Activated CD8-positive, alpha-beta memory T cell treated with anti-CD3 and anti-CD28 coated beads, Interleukin-2, amount 50 U/mL, for 1 hour (primary cell): ENCODE measurements at regions not wholly inside any gene's neighbourhood (a gene's known extent, or its start where the extent isn't known, plus 50 kb on each side); places are given as distances from the start of the nearest gene placed in this dataset.
"Not testable (repeated sequence)": the region's sequence is repeated elsewhere in the genome, so short reads cannot be mapped to it uniquely, and the experiment has no call there.

Source experiments
- DNase-seq: peaks from one replicate; pipeline ENCODE4 v3.0.0-alpha.2; 2020; ENCODE audit errors: extremely low read depth

DNA sequence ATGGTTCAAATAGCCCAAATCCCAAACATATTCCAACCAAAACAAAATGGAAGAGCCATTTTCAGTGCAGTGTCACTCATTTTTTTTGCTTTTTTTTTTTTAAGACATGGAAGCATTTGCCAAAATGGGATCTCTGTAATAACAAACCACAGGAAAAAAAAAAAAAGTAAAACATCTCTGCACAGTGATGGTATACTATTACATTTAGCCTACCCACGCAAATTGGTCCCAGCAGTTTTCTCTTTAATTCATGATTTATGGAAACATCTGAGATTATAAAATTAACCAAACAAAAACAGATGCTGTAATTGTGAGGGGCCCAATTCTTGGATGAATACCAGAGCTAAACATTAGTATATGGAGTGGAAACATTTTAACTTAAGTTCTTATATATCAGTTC, 566.6 kb downstream of the ZNF608 start:
- DNase-seq: no peak

DNA sequence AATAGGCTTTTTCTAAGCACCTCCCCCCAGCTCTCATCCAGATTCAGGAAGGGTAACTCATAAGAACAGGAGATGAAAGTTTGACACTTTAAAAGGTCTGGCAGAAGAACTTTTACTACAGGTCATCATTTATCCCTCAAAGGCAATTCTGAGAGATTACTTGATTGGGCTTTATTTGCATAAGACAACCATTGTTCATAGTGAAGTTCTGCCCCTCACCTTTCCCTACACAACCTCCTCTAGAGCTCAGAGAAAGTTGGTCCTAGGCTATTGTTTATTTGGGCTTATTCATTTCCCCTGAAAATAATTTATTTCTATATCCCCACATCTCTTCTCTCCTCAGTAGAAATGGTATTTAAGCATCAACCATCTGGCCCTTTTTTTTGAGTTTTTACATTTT, 568.4 kb downstream of the ZNF608 start:
- no peak for DNase-seq

GRCh38 chr5:124176692-124177091, 569.7 kb downstream of the ZNF608 start:
- DNase-seq: no peak

- no peak for DNase-seq
Observed at GRCh38 chr5:124173386-124173785, 573.1 kb downstream of the ZNF608 start.

DNA sequence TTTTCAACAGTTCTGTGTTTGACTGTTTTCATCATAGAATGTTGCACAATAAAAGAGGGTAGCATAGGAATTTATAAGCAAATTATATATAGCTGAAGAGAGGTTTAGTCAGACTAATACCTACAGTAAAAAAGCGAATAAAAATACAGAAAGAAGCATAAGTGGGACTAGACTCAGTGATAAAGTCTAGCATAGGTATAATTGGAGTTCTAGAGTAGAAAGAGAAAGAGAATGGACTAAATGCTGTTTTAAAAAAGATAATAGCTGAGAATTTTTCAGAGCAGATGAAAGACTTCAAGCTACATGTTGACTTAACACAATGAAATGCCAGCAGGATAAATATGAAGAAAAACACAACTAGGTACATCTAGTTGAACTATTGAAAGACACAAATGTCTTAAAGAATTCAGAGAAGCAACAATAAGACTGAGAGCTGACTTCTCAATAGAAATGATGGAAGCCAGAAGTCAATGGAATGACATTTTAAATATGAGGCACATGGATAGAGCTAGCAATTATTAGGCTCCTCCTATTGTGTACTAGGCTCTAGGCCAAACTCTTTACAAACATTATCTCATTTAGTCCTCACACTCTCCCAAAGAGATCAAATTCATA, 573.9 kb downstream of the ZNF608 start:
- DNase-seq: no peak

GRCh38 chr5:124168093-124168492, 578.3 kb downstream of the ZNF608 start:
- not testable (repeated sequence) for DNase-seq

- no peak for DNase-seq
Observed at GRCh38 chr5:124162767-124163532, 583.5 kb downstream of the ZNF608 start.

DNA sequence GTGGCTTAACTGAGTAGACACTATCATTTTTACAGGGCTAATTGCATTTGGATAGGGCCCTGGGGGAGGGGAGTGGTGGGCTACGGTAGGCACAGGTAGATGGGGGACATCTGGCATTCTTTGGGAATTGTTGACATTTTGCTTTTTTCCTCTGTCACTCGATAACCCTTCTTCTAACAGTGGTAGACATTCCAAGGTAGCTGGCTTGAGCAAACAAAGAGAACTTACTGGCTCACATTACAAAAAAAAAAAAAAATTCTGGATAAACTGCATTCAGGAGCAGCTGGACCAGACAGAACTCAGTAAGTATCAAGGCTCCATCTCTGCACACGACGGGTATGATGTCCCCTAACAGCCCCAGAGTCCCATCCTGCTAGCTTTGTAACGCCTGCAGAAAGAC, 585.2 kb downstream of the ZNF608 start:
- DNase-seq: no peak

DNA sequence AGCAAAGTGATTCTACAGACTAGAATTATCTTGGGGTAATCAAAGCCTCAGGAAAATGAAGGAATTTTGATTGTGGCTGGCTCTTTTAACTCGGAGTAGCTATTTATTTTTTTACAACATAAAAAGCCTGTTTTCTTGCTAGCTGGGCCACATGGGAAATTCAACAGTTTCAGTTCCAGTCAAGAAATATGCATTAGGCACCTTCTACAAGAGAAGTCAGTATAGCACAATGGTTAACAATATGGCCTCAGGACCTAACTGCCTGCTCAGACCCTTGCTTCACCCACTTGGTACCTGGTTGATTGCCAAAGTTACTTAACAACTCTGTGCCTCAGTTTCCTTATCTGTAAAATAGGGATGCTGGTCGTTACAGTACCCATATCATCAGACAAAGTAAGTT, 586.2 kb downstream of the ZNF608 start:
- no peak for DNase-seq

- DNase-seq: no peak
Observed at GRCh38 chr5:124157320-124157719, 589.1 kb downstream of the ZNF608 start.

- no peak for DNase-seq
Observed at GRCh38 chr5:124156415-124156996, 589.9 kb downstream of the ZNF608 start.

DNA sequence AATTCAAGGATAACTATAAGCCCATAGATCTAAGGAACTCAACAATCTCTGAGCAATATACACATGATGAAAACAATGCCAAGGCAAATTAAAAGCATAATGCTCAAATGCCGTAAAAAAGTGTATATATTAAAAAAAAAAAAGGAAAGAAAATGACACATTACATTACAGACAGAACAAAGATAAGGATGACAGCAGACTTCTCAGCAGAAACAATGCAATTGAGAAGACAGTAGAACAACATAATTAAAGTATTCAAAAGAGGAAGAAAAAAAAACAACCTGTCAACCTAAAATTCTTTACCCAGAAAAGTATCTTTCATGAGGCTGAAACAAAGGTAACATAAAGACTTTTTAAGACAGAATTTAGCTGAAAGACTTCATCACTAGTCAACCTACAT, 591.7 kb downstream of the ZNF608 start:
- no peak for DNase-seq

DNA sequence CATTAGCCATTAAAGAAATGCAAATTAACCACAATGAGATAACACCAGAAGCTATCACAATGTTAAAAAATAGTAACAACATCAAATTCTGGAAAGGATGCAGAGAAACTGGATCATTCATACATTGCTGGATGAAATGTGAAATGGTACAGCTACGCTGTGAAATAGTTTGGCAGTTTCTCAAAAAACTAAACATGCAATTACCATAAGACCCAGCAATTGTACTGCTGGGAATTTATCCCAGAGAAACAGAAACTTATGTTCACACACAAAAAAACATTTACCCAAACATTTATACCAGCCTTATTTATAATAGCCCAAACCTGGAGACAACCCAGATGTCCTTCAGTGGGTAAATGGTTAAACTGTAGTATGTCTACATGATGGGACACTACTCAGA, 592.9 kb downstream of the ZNF608 start:
- DNase-seq: no peak

DNA sequence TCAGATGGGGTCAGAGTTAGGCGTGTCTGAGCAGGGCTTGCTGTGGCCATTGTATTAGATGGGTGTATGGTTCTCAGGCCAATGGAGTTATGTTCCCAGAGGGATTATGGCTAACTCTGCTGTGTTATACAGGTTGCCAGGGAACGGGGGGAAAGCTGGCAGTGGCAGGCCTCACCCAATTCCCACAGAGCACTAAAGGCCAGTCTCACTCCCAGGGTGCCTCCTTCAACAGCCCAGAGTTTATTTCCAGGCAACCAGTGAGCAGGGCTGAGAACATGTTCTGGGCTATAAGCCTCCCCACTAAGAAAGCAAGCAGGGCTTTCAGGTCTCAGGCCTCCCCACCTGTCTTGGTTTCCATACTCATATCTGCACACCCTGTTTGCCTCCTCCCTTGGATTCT, 597.9 kb downstream of the ZNF608 start:
- no peak for DNase-seq

GRCh38 chr5:124140060-124140459, 606.4 kb downstream of the ZNF608 start:
- DNase-seq: no peak

GRCh38 chr5:124139477-124139876, 607.0 kb downstream of the ZNF608 start:
- no peak for DNase-seq

DNA sequence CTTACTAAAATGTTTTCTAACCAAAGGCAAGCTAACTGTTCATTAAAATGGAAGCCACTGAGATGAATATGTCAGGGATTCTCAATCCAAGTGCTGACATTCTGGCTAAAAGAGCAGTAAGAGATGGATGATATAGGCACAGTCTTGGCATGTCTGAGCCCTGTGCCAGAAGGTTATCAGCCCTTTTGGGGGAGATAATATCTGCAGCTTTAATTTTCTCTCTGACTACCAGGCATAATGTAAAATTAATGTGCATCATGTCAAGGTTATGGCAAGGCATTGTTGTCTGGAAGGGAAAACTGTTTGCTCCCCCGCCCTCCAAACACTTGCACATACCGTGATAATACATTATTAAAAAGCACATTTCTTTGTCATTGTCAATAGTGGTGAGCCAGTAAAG, 609.8 kb downstream of the ZNF608 start:
- DNase-seq: no peak

- DNase-seq: no peak
Observed at GRCh38 chr5:124134941-124135340, 611.5 kb downstream of the ZNF608 start.

- DNase-seq: no peak
Observed at GRCh38 chr5:124133406-124133805, 613.0 kb downstream of the ZNF608 start.

GRCh38 chr5:124132843-124133242, 613.6 kb downstream of the ZNF608 start:
- no peak for DNase-seq

DNA sequence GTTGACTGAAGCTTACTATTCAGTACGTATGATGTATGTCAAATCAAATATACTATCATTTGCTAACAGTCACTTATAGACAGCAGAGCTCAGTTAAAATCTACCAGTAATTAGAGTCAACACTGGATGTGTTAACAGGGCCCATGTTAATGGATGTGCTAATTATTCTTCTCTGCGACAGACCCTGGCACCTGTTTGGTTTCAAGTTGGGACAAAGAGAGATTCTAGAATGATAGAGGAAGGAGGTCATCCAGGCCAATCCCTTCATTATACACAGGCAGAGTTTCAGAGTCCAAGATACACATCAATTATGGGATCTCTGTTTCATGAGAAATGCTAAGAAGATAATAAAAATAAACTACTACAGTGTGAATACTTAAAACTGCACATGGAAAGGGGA, 615.0 kb downstream of the ZNF608 start:
- DNase-seq: no peak

DNA sequence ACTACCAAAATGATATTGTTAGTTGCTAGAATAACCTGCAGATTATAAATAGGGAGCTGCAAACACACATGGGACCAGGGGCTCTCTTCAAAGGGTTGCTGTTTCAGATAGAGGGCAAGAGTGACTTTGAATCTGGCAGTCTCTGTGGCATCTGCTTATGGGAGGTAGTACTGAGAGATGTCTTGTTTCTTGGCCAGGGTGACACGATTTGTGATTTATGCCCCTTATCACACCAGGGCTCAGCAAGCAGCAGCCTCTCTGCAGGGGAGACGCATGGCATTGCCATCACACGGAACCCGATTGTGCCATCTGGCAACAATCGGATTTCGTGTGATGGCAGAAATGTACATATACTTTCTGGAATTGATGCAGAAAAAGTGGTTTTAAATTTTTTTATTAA, 615.6 kb downstream of the ZNF608 start:
- DNase-seq: no peak

GRCh38 chr5:124128867-124129266, 616.9 kb downstream of the CSNK1G3 start:
- no peak for DNase-seq
